Endothelial cell of umbilical vein (primary cell): ENCODE measurements at regions not wholly inside any gene's neighbourhood (a gene's known extent, or its start where the extent isn't known, plus 50 kb on each side); places are given as distances from the start of the nearest gene placed in this dataset.

ENCODE experiments used
- CTCF ChIP-seq, 2 donors: IDR thresholded peaks; 1 replicate in 1 of 2; 2 replicates in 1 of 2; pipeline ENCODE4 v1.5.1; 2011; ENCODE audit warnings: low read length in 2 of 2, mild to moderate bottlenecking in 2 of 2, moderate library complexity in 2 of 2, control low read depth in 1 of 2, inconsistent platforms in 1 of 2, low read depth in 1 of 2; ENCODE audit not compliant: insufficient read depth in 1 of 2; ENCODE audit errors: extremely low read depth in 1 of 2
- EZH2 ChIP-seq: IDR thresholded peaks from 2 replicates; pipeline ENCODE4 v1.6.1; 2012; ENCODE audit warnings: borderline replicate concordance, low read depth, mild to moderate bottlenecking, moderate library complexity, low read length, inconsistent platforms; ENCODE audit not compliant: severe bottlenecking
- MAX ChIP-seq: IDR thresholded peaks from 2 replicates; pipeline ENCODE4 v1.6.1; 2011; ENCODE audit not compliant: insufficient read depth, insufficient read length
- MYC ChIP-seq: IDR thresholded peaks from one replicate; pipeline ENCODE4 v1.6.1; 2011; ENCODE audit warnings: mild to moderate bottlenecking, low read depth, low read length
- POLR2A ChIP-seq: IDR thresholded peaks from 2 replicates; pipeline ENCODE4 v1.6.1; 2012; ENCODE audit warnings: low read depth, mild to moderate bottlenecking, control low read depth, low read length
- POLR2AphosphoS5 ChIP-seq: IDR thresholded peaks from 2 replicates; pipeline ENCODE4 v1.6.1; 2012; ENCODE audit warnings: low read depth, mild to moderate bottlenecking, control low read depth, low read length, moderate library complexity; ENCODE audit not compliant: insufficient read depth

DNA sequence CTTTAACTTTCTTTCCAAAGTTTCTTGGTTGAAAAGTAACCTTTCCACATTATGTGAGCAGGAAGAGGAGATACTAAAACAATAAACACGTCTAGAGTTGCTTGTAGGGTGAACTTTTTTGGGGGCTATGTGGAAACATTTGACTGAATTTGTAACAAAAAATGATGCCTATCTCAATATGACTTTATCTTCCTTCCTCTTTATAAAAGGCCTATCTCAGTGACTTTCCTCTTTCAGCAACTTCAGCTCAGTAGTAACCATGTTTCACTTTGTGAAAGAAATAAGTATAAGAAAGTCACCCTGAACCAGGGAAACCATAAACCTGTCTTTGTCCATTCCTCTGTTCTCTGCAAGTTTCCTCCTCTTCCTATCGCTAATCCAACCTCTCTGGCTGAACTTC lies 124.7 kb upstream of the TMEM164 start:
- TF ChIP-seq MAX, result no peak
- no peak for TF ChIP-seq POLR2A
- no peak for TF ChIP-seq CTCF (IDR thresholded peaks at IDR 0.05; ENCODE audit: extremely low read depth in 1 of 2, insufficient read depth in 1 of 2, low read depth in 1 of 2, low read length in 2 of 2)
- no peak for TF ChIP-seq POLR2AphosphoS5
- no peak for TF ChIP-seq EZH2
- no peak for TF ChIP-seq MYC
